ENCODE measurements at regions not wholly inside any gene's neighbourhood (a gene's known extent, or its start where the extent isn't known, plus 50 kb on each side); places are given as distances from the start of the nearest gene placed in this dataset.

GRCh38 chr4:166662266-166662843, 571.9 kb downstream of the SPOCK3 start:
- TF ChIP-seq EZH2 (IDR thresholded peaks at IDR 0.05), result no peak
- no peak for TF ChIP-seq POLR2AphosphoS5 (IDR thresholded peaks at IDR 0.05; ENCODE audit: borderline replicate concordance, low read depth, low read length)
- no peak for TF ChIP-seq FOXP2 (optimal IDR thresholded peaks at IDR 0.05; ENCODE audit: control extremely low read depth, extremely low read length, insufficient read depth)
